GM21360 (cell line): ENCODE measurements at regions not wholly inside any gene's neighbourhood (a gene's known extent, or its start where the extent isn't known, plus 50 kb on each side); places are given as distances from the start of the nearest gene placed in this dataset.
"Not testable (repeated sequence)": the region's sequence is repeated elsewhere in the genome, so short reads cannot be mapped to it uniquely, and the experiment has no call there.

Source experiments
- ATAC-seq: cut with Tn5 transposase; IDR thresholded peaks from one replicate; pipeline ENCODE4 v1.9.1; 2021; ENCODE audit warnings: mild to moderate bottlenecking, moderate library complexity; ENCODE audit not compliant: unreplicated experiment

- ATAC-seq: no peak
These were observed 233.7 kb upstream of the IPO5 start for GRCh38 chr13:97719736-97720135.

GRCh38 chr13:97720896-97721295 lies 232.6 kb upstream of the IPO5 start:
- ATAC-seq: no peak

- ATAC-seq: no peak
These were observed 229.8 kb upstream of the IPO5 start for GRCh38 chr13:97723655-97724054.

GRCh38 chr13:97724450-97724849 lies 229.0 kb upstream of the IPO5 start:
- ATAC-seq: no peak

- no peak for ATAC-seq
These were observed 226.7 kb upstream of the IPO5 start for GRCh38 chr13:97726664-97727280.

GRCh38 chr13:97727991-97728390 lies 225.5 kb upstream of the IPO5 start:
- ATAC-seq: no peak

GRCh38 chr13:97736436-97736835 lies 217.0 kb upstream of the IPO5 start:
- ATAC-seq: no peak

- no peak for ATAC-seq
These were observed 211.4 kb upstream of the IPO5 start for GRCh38 chr13:97742084-97742483.

GRCh38 chr13:97743938-97744337 lies 209.5 kb upstream of the IPO5 start:
- ATAC-seq: no peak

GRCh38 chr13:97746649-97747048 lies 206.8 kb upstream of the IPO5 start:
- no peak for ATAC-seq

GRCh38 chr13:97749174-97749573 lies 204.3 kb upstream of the IPO5 start:
- ATAC-seq: no peak

GRCh38 chr13:97751477-97751876 lies 202.0 kb upstream of the IPO5 start:
- ATAC-seq: no peak

GRCh38 chr13:97752961-97753668 lies 200.4 kb upstream of the IPO5 start:
- ATAC-seq: no peak

GRCh38 chr13:97753942-97754670 lies 199.4 kb upstream of the IPO5 start:
- ATAC-seq: no peak

GRCh38 chr13:97757807-97758206 lies 195.7 kb upstream of the IPO5 start:
- no peak for ATAC-seq

- no peak for ATAC-seq
These were observed 195.2 kb upstream of the IPO5 start for GRCh38 chr13:97758317-97758716.

GRCh38 chr13:97761796-97762540 lies 191.5 kb upstream of the IPO5 start:
- ATAC-seq: no peak

GRCh38 chr13:97766749-97767148 lies 186.7 kb upstream of the IPO5 start:
- no peak for ATAC-seq

GRCh38 chr13:97768134-97768533 lies 185.3 kb upstream of the IPO5 start:
- no peak for ATAC-seq

- not testable (repeated sequence) for ATAC-seq
These were observed 183.2 kb upstream of the IPO5 start for GRCh38 chr13:97770231-97770630.

GRCh38 chr13:97772466-97772865 lies 181.0 kb upstream of the IPO5 start:
- not testable (repeated sequence) for ATAC-seq
